Upper lobe of right lung (tissue), 1 donor: ENCODE measurements at regions not wholly inside any gene's neighbourhood (a gene's known extent, or its start where the extent isn't known, plus 50 kb on each side); places are given as distances from the start of the nearest gene placed in this dataset.

ENCODE experiments used
- ATAC-seq: fragments of 200-7000 bp; cut with Tn5 transposase; one replicate; pipeline ENCODE4 v1.9.1; 2020; ENCODE audit warnings: mild to moderate bottlenecking, moderate library complexity
- DNase-seq: peaks from one replicate; pipeline ENCODE4 v3.0.0-alpha.2; 2020
- H3K27ac ChIP-seq: fragments of 200-600 bp; one replicate; pipeline ENCODE4 v1.8.0; 2022
- H3K27me3 ChIP-seq: fragments of 200-600 bp; one replicate; pipeline ENCODE4 v1.8.0; 2022; ENCODE audit warnings: mild to moderate bottlenecking
- H3K36me3 ChIP-seq: fragments of 200-600 bp; one replicate; pipeline ENCODE4 v1.8.0; 2022
- H3K4me1 ChIP-seq: fragments of 200-600 bp; one replicate; pipeline ENCODE4 v1.8.0; 2022
- H3K4me3 ChIP-seq: fragments of 200-600 bp; one replicate; pipeline ENCODE4 v1.8.0; 2022; ENCODE audit warnings: mild to moderate bottlenecking
- H3K9me3 ChIP-seq: fragments of 200-600 bp; one replicate; pipeline ENCODE4 v1.8.0; 2022
- CTCF ChIP-seq: fragments of 200-600 bp; IDR thresholded peaks from one replicate; pipeline ENCODE4 v1.8.0; 2022; ENCODE audit warnings: antibody characterized with exemption
- intact Hi-C: fragments of 100-400 bp; cut with DNase I; formaldehyde crosslinking; loops from one replicate; pipeline ENCODE4 v1.11.0; 2022
- donor health status: DM: no; HTN: yes; CAD: no; lungs with severe emphysema.

GRCh38 chr3:66138336-66139313 is 82.2 kb upstream of the SLC25A26 start:
- Histone ChIP-seq H3K9me3 (no peaks in the 10 kb centered on the region), H3K4me3 (no peak overlapping the region), H3K36me3 (no peaks in the 10 kb centered on the region), H3K4me1 (no peaks in the 10 kb centered on the region), H3K27me3 (no peaks in the 10 kb centered on the region), H3K27ac (no peak overlapping the region)
- TF ChIP-seq CTCF = peak; percentile 79
- intact Hi-C loops = no loop called here
- no peak for DNase-seq
- peak; percentile 95 for ATAC-seq

GRCh38 chr3:66136597-66136996 is 84.2 kb upstream of the SLC25A26 start:
- Histone ChIP-seq H3K27ac (no peak overlapping the region), H3K9me3 (no peaks in the 10 kb centered on the region), H3K36me3 (no peaks in the 10 kb centered on the region), H3K4me1 (no peaks in the 10 kb centered on the region), H3K4me3 (no peak overlapping the region), H3K27me3 (no peaks in the 10 kb centered on the region)
- DNase-seq (no peak), ATAC-seq (no peak)
- intact Hi-C loops = no loop called here
- TF ChIP-seq CTCF = no peak

GRCh38 chr3:66133853-66134445 is 86.9 kb upstream of the SLC25A26 start:
- no peaks in the 10 kb centered on the region for H3K4me1 ChIP-seq
- H3K27me3 ChIP-seq = no peaks in the 10 kb centered on the region
- no peak for ATAC-seq
- DNase-seq = no peak
- TF ChIP-seq CTCF = no peak
- intact Hi-C loops = no loop called here
- H3K36me3 ChIP-seq = no peaks in the 10 kb centered on the region
- no peak overlapping the region for H3K4me3 ChIP-seq
- H3K27ac ChIP-seq = no peak overlapping the region
- no peaks in the 10 kb centered on the region for H3K9me3 ChIP-seq

GRCh38 chr3:66133050-66133757 is 87.6 kb upstream of the SLC25A26 start:
- intact Hi-C loops = no loop called here
- TF ChIP-seq CTCF = no peak
- Histone ChIP-seq H3K27me3 (no peaks in the 10 kb centered on the region), H3K27ac (no peak overlapping the region), H3K36me3 (no peaks in the 10 kb centered on the region), H3K9me3 (no peaks in the 10 kb centered on the region), H3K4me1 (no peaks in the 10 kb centered on the region), H3K4me3 (no peak overlapping the region)
- ATAC-seq (no peak), DNase-seq (no peak)

GRCh38 chr3:66128623-66129022 is 89.9 kb upstream of the MAGI1 start:
- ATAC-seq = no peak
- Histone ChIP-seq H3K4me3 (no peak overlapping the region), H3K27ac (no peak overlapping the region), H3K36me3 (no peaks in the 10 kb centered on the region), H3K4me1 (no peaks in the 10 kb centered on the region), H3K27me3 (no peaks in the 10 kb centered on the region), H3K9me3 (no peaks in the 10 kb centered on the region)
- DNase-seq = no peak
- intact Hi-C loops = no loop called here
- no peak for TF ChIP-seq CTCF
